ENCODE measurements at regions not wholly inside any gene's neighbourhood (a gene's known extent, or its start where the extent isn't known, plus 50 kb on each side); places are given as distances from the start of the nearest gene placed in this dataset.

DNA sequence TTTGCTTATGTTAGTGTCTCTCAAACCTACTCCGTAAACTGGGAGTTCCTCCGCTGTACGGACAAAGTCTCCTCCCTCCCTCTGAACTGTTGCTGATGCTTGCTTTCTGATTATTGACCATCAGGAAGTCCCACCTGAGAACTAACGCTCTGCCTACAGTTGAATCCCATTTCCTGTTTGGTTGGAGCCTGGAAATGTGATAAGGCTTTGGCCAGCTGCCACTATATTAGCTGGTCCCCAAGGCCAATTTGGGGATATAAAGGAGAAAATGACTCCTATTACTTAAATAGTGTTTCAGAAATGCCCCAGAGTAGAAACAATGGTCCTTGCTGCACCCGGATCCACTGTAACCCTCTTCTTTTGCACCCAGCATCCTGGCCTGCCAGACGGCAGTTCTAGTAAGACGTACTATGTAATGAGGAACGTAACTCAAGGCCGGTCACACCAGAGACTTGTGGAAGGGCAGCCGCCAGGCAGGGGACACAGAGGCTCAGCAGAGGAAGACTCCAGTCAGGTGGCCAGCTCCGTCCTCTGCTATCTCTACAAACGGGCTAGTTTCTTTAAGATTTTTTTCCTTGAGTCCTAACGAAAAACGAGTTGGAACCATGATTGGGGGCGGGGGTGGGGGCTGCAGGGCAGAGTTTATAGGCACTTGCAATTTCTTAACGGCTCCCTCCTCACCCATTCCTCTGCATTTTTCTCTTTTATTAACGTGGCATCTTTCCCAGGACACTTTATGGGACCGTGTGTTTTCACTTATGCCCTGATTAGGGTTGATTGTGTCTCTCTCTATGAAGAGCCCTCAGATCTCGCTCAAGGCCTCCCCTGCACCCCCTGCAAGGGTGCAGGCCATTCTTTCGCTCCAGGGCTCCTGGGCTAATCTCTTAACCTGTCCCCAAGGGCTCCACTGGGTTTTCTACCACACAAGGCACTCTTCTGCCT lies 72.8 kb upstream of the CDON start:
- TF ChIP-seq, protein P1, sequence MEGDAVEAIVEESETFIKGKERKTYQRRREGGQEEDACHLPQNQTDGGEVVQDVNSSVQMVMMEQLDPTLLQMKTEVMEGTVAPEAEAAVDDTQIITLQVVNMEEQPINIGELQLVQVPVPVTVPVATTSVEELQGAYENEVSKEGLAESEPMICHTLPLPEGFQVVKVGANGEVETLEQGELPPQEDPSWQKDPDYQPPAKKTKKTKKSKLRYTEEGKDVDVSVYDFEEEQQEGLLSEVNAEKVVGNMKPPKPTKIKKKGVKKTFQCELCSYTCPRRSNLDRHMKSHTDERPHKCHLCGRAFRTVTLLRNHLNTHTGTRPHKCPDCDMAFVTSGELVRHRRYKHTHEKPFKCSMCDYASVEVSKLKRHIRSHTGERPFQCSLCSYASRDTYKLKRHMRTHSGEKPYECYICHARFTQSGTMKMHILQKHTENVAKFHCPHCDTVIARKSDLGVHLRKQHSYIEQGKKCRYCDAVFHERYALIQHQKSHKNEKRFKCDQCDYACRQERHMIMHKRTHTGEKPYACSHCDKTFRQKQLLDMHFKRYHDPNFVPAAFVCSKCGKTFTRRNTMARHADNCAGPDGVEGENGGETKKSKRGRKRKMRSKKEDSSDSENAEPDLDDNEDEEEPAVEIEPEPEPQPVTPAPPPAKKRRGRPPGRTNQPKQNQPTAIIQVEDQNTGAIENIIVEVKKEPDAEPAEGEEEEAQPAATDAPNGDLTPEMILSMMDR (conservative IDR thresholded peaks at IDR 0.05; ENCODE audit: low read depth, low read length): no peak
- no peak for TF ChIP-seq POLR2A (IDR thresholded peaks at IDR 0.05; ENCODE audit: low read depth, low read length)
- no peak for TF ChIP-seq BHLHE40 (IDR thresholded peaks at IDR 0.05; ENCODE audit: low read depth, low read length)
- TF ChIP-seq, protein P2, sequence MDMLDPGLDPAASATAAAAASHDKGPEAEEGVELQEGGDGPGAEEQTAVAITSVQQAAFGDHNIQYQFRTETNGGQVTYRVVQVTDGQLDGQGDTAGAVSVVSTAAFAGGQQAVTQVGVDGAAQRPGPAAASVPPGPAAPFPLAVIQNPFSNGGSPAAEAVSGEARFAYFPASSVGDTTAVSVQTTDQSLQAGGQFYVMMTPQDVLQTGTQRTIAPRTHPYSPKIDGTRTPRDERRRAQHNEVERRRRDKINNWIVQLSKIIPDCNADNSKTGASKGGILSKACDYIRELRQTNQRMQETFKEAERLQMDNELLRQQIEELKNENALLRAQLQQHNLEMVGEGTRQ (IDR thresholded peaks at IDR 0.05; ENCODE audit: low read depth, low read length): no peak
- TF ChIP-seq NFE2L2 (IDR thresholded peaks at IDR 0.05; ENCODE audit: low read depth, low read length): no peak
